DND-41 (cell line): ENCODE measurements at regions not wholly inside any gene's neighbourhood (a gene's known extent, or its start where the extent isn't known, plus 50 kb on each side); places are given as distances from the start of the nearest gene placed in this dataset.

Experiments used
- ATAC-seq: fragments of 200-7000 bp; cut with Tn5 transposase; 3 replicates; pipeline ENCODE4 v1.9.1; 2021; ENCODE audit warnings: low read depth; ENCODE audit not compliant: insufficient read depth
- DNase-seq: peaks from one replicate; pipeline ENCODE4 v3.0.0-alpha.2; 2020
- H2AFZ ChIP-seq: 2 replicates; pipeline ENCODE4 v1.6.0; 2012; ENCODE audit warnings: low read depth, low read length
- H3K27ac ChIP-seq: 2 replicates; pipeline ENCODE4 v1.5.1; 2012; ENCODE audit warnings: low read length, inconsistent platforms
- H3K27me3 ChIP-seq: fragments of 200-600 bp; sonication (generic); 2 replicates; pipeline ENCODE4 v1.6.0; 2012; ENCODE audit warnings: low read length, mild to moderate bottlenecking, inconsistent platforms; ENCODE audit not compliant: insufficient read depth, poor library complexity
- H3K36me3 ChIP-seq: 2 replicates; pipeline ENCODE4 v1.5.1; 2012; ENCODE audit warnings: low read length, inconsistent platforms; ENCODE audit not compliant: insufficient read depth
- H3K4me1 ChIP-seq: 2 replicates; pipeline ENCODE4 v1.5.1; 2012; ENCODE audit warnings: mild to moderate bottlenecking, low read length; ENCODE audit not compliant: insufficient read depth
- H3K4me2 ChIP-seq: 2 replicates; pipeline ENCODE4 v1.6.0; 2012; ENCODE audit warnings: mild to moderate bottlenecking, moderate library complexity, low read length, inconsistent platforms; ENCODE audit not compliant: insufficient read depth
- H3K4me3 ChIP-seq, 2 experiments: fragments of 200-600 bp in 1 of 2; shearing (Covaris generic) in 1 of 2; 2 replicates each; pipeline ENCODE4 v1.5.1; 2012 to 2016; ENCODE audit warnings: inconsistent platforms in 2 of 2, low read length in 2 of 2, mild to moderate bottlenecking in 2 of 2, low read depth in 1 of 2, moderate library complexity in 1 of 2
- H3K79me2 ChIP-seq: 2 replicates; pipeline ENCODE4 v1.6.0; 2012; ENCODE audit warnings: low read length, inconsistent platforms; ENCODE audit not compliant: insufficient read depth
- H3K9ac ChIP-seq: 2 replicates; pipeline ENCODE4 v1.6.0; 2012; ENCODE audit warnings: low read depth, mild to moderate bottlenecking, inconsistent platforms, low read length, moderate library complexity
- H3K9me3 ChIP-seq: 2 replicates; pipeline ENCODE4 v1.5.1; 2012; ENCODE audit warnings: low read length, moderate library complexity, mild to moderate bottlenecking, inconsistent platforms; ENCODE audit not compliant: insufficient read depth, severe bottlenecking
- H4K20me1 ChIP-seq: 2 replicates; pipeline ENCODE4 v1.6.0; 2012; ENCODE audit warnings: low read length; ENCODE audit not compliant: insufficient read depth
- CTCF ChIP-seq: IDR thresholded peaks from 2 replicates; pipeline ENCODE4 v1.5.1; 2012; ENCODE audit warnings: borderline replicate concordance, low read length, moderate library complexity, mild to moderate bottlenecking; ENCODE audit not compliant: poor library complexity, severe bottlenecking; ENCODE audit errors: extremely low read depth
- EZH2 ChIP-seq: IDR thresholded peaks from 3 replicates; pipeline ENCODE4 v1.6.1; 2012; ENCODE audit warnings: borderline replicate concordance, low read depth, mild to moderate bottlenecking, moderate library complexity, low read length, inconsistent platforms; ENCODE audit not compliant: severe bottlenecking

GRCh38 chr2:241924069-241924908 lies 54.8 kb downstream of the RTP5 start:
- ATAC-seq = peak; percentile 71
- Histone ChIP-seq H3K4me1 (no peaks in the 10 kb centered on the region), H3K27me3 (no peaks in the 10 kb centered on the region), H4K20me1 (peaks cover 38% of the 10 kb centered on the region), H3K27ac (no peak overlapping the region), H3K9me3 (no peaks in the 10 kb centered on the region), H3K4me2 (no peak overlapping the region), H2AFZ (no peak overlapping the region), H3K79me2 (no peaks in the 10 kb centered on the region; the same call in 1 of the 2 replicates), H3K36me3 (no peaks in the 10 kb centered on the region), H3K9ac (no peak overlapping the region), H3K4me3 (no peak overlapping the region)
- peak; percentile 30 for DNase-seq
- no peak for TF ChIP-seq EZH2
- TF ChIP-seq CTCF = no peak

- Histone ChIP-seq H3K36me3 (no peaks in the 10 kb centered on the region), H3K4me2 (no peak overlapping the region), H3K4me3 (no peak overlapping the region), H3K27ac (no peak overlapping the region), H3K9ac (no peak overlapping the region), H3K4me1 (no peaks in the 10 kb centered on the region), H4K20me1 (peaks cover 44% of the 10 kb centered on the region), H3K79me2 (no peaks in the 10 kb centered on the region; the same call in 1 of the 2 replicates), H3K9me3 (no peaks in the 10 kb centered on the region), H3K27me3 (no peaks in the 10 kb centered on the region), H2AFZ (no peak overlapping the region)
- TF ChIP-seq CTCF (no peak), EZH2 (no peak)
- ATAC-seq = no peak
- no peak for DNase-seq
Measured at GRCh38 chr2:241924909-241925250, 55.4 kb downstream of the RTP5 start.

GRCh38 chr2:241925277-241925676 lies 55.7 kb downstream of the RTP5 start:
- H3K27ac ChIP-seq = no peak overlapping the region
- ATAC-seq = no peak
- H3K36me3 ChIP-seq = no peaks in the 10 kb centered on the region
- no peaks in the 10 kb centered on the region for H3K9me3 ChIP-seq
- H4K20me1 ChIP-seq = peaks cover 48% of the 10 kb centered on the region
- no peak for TF ChIP-seq CTCF
- no peak for TF ChIP-seq EZH2
- DNase-seq = no peak
- no peak overlapping the region for H3K4me3 ChIP-seq
- H3K79me2 ChIP-seq = no peaks in the 10 kb centered on the region; the same call in 1 of the 2 replicates
- H3K27me3 ChIP-seq = no peaks in the 10 kb centered on the region
- H3K4me1 ChIP-seq = no peaks in the 10 kb centered on the region
- no peak overlapping the region for H3K4me2 ChIP-seq
- no peak overlapping the region for H2AFZ ChIP-seq
- H3K9ac ChIP-seq = no peak overlapping the region
